NCI-H82 treated with DMSO at 0.1 percent for 48 hours (cell line): ENCODE measurements at regions not wholly inside any gene's neighbourhood (a gene's known extent, or its start where the extent isn't known, plus 50 kb on each side); places are given as distances from the start of the nearest gene placed in this dataset.
"Not testable (repeated sequence)": the region's sequence is repeated elsewhere in the genome, so short reads cannot be mapped to it uniquely, and the experiment has no call there.

Experiments
- DNase-seq: peaks from one replicate; lab custom pipeline; 2025; ENCODE audit not compliant: unreplicated experiment; lab: John Stamatoyannopoulos, UW

DNA sequence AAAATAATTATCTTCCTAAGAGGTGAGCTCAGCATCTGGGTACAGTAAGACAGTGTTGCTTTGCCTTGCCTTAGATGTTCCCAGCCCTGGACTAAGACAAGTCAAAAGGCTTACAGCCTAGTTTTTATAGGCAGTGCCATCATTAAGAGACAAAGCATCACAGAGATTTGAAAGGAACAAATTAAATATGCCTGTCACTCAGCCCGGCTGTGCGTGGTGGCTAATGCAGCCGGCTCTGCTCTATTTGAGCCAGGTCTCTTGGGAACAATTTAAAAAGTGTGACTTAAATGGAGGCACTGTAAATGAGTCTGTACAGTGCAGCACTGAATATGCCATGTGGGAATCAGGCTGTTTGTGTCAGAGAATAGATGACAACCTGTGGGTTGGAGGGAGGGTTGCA, 1687.4 kb upstream of the FLRT2 start:
- no peak for DNase-seq

DNA sequence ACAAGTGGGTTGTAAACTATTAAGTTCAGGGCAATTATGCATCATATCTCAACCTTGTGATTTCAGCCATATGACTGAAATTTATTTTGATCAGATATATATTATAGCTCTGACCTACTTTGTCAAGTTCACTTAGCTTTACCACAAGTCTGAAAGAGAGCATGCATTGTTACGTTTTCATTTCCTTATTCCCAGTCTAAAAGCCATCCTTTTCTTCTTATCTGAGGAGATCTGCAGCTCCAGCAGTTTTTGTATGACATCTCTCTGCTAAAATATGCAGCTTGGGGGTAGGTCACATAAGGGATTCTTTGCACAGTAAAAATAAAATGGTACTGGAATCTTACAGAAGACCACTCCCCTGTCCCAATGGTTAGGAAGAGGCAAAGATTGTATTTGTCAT, 1682.8 kb upstream of the FLRT2 start:
- DNase-seq, result no peak

DNA sequence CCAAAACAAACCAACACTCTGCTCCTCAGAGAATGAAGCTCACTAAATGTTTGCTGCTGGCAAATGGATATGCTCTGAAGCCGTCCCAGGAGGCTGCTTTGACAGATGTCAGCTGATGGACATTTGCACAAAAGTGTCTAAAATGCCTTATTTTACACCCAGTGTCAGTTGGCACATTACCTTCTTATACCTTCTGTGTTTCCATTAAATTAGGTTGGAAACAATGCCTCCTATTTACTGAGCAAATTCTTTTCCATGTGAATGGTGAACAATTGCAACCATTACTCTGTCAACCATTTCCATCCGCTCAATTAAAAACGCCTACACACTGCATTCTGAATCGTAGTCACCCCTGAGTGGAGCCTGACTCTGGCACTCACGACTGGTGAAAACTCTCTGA, 1679.9 kb upstream of the FLRT2 start:
- no peak for DNase-seq

DNA sequence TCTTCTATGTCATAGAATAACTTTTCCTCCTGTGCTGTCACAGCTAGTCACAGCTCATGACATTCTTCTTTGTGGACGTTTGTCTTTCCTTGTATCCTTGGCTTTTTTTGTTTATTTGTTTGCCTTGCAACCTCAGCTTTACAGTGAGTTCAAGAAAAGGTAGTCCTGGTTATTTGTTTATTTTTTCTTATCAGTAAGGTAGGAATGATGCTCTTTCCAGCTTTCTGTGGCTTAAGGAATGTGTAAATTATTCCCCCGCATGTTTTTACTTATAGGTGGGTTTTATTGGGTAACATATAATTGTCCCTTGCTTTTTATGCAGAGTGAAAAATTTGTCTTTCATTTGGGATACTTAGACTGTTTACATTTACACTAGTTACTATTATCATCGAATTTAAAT, 1673.6 kb upstream of the FLRT2 start:
- no peak for DNase-seq

DNA sequence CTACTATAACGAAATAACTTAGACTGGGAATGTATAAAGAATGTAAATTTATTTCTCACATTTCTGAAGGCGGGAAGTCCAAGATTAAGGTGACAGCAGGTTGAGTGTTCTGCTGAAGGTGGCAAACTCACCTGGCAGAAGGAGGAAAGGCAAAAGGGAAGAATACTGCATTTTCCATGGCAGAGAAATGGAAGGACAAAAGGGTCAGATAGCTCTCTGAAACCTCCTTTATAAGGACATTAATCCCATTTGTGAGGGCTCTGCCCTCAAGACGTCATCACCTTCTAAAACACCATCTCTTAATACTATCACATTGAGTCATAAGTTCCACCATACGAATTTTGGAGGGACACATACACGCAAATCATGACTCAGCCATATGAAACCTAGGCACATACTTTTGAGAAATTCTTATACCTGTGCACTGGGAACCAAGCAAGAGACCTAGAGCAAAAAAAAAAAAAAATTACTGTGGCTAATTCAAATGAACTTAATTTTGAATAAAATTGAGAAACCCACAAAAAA, 1669.3 kb upstream of the FLRT2 start:
- DNase-seq, result no peak

DNA sequence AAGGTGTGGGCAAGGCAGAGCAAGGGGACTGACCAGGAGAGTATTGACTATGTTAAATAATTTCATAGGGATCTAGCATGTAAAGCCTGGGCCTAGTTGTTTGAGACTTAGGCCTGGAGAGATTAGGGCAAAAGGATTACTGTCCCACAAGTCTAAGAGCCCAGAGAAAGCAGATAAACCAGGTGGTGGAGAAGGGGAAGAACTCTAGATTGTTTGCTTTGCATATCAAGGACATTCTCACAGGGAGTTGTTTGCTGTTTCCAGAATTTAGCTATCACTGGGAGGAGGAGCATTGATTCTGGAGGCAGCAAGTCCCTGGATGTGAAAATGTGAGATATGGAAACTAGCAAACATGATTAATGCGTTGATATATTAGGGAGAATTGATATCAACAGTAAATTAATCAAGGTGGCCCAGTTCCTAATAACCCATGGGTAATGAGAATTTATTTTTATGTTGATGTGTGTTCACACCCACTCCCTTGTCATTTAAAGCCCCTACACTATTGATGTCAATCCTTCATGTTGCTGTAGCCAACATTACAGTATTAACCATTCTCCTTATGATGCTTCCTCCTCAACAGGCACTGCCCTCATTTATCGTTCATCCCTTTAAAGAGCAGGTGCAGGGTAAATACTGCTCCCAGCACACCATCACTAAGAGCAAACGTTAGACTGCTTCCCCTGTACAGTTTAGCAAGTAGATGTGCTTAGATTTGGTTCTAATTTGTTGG, 1666.7 kb upstream of the FLRT2 start:
- peak; percentile 23 for DNase-seq

DNA sequence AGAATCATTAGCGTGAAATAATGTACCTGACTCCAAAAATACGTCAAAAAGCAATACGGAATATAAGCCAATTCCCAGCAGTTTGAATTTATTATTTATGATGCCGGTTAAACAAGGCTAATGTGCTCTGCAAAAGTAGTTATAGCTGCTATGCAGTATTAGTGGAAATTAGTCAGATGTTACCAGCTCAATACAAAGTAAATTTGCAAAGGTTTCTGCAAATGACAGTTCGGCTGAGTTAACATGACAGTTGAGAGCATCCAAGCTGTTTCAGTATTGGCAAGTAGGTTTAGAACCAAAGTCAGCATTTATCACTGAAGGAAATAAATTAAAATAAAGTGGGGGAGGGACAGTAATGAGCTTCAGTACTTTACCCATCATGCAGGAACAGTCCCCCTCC, 1665.8 kb upstream of the FLRT2 start:
- no peak for DNase-seq

DNA sequence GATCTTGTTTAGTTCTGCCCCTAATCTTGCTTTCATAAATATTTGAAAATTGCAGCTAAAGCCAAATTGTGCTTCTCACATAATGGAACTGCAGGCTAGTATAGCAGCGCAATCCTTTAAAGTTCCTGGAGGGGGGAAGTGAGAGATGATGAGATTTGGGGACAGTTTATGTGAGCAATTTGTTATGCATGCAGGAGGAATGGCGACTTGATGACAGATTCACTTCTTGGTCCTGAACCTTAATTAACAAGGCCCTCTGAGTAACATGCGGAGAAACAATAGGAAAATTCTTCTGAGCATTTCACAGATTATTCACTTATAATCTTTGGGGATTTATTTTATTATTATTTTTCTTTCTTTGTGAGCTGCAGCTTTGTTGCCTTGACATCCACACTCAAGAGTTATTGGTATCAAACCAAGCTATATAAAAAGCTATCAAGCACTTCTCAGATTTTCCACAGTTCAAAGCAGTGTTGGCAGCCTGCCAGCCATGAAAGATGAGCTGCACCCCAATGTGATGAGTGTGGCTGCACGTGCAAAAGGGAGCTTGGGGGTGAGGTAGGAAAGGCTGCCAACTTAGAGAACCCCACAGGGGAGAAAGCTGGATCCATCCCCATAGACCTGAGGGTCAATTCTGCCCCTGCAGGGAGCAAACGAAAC, 1662.2 kb upstream of the FLRT2 start:
- DNase-seq, result no peak

DNA sequence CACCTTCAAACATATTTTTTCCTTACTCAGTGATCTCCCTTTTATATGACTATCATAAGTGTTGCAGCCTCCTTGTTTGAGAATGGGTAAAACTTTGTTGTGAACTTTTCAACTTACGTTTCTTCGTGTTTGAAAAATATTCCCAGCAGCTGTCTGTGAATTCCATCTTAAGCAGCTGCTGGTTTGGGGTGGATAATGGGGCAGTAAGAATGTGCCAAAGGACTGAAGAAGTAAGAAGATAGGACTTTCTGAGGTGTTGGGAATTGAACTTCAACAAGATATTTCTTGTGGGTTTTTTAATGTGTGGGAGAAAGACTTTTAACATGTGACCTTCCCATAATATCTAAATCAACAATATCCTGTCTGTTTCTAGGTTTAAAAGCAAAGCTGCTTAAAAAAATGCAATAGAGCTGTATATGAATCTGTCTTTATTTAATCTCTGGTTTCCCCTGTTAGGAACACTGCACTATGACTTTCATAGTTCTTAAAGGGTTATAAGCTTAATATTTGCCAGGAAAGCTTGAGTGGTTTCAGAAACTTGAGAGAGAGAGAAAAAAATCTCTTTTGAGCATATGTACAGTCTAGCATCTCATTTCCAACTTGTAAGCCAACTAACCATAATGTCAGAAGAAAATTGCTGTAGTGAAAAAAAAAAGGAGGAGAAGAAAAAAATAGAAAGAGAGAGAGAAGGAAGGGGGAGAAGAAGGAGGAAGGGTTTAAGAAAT, 1659.2 kb upstream of the FLRT2 start:
- DNase-seq, result no peak

DNA sequence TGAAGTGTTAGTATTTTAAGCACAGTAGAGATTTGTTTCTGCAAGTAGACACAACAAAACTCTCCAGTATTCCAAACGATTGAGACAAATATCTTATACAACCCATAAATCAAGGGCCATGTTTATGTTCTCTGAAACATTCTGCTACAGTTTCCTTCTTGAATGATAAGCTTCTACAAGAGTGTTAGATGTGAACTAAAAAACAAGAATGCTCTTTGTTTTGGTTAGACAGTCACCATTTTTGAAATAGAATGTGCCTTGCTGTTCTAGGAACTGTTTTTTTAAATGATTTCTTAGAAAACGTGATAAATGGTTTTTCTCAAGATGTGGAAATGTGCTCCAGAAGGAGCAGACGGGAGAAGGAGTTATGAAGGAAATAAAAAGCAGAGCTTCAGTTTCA, 1656.3 kb upstream of the FLRT2 start:
- DNase-seq, result no peak

DNA sequence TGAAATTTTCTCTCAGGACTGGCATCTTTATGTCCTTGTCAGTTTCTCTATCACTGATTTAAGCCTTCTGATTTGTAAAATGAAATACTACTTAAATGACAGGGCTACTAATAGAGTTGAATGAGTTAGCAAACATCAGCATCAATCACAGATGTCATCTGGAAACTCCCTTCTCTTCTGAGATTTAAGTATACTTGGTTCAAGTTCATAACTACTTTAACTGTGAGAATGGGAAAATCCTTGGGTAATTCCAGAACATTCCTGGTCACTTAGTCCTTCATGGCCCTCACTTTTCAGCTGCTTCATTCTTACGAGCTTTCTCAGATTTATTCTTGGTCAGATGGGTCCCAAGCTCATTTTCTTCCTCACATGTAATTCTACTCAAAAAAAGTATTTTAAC, 1655.3 kb upstream of the FLRT2 start:
- DNase-seq, result no peak

DNA sequence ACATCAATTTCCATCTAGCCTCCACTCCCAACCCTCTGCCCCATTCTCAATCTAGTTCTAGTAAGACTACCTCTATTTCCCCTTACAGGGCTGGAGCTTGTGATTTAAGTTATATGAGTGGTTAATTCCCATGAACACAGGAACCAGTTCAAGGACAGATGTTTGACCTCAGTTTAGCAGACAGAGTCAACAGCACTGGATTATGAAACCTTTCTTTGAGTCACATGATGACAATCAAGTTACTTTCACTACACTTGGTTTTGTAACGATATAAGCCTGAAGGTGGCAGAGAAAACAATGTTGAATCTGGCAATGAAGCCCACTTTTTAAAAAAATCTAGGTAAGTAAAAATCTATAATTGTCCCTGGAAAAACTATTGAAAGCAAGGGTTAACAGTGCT, 1646.2 kb upstream of the FLRT2 start:
- no peak for DNase-seq

DNA sequence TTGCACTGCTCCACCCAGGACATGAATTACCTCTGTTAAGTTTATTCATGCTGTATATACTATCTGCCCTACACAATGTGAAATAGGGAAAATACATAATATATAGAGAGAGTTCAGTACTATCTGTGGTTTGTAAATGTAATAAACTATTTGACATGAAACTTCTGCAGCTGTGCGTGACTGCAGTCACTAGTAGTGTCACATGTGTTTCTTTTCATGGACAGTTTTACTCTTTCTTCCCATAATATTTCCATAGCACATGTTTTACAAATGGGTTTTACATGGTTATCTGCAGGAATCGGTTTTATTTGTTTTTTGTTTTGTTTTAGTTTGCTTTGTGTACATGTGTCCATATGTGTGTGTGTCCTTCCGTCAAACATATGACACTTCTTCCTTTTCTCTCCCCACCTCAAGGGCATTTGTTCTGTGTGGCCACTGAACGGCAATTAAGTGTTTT, 1644.1 kb upstream of the FLRT2 start:
- DNase-seq, result no peak

DNA sequence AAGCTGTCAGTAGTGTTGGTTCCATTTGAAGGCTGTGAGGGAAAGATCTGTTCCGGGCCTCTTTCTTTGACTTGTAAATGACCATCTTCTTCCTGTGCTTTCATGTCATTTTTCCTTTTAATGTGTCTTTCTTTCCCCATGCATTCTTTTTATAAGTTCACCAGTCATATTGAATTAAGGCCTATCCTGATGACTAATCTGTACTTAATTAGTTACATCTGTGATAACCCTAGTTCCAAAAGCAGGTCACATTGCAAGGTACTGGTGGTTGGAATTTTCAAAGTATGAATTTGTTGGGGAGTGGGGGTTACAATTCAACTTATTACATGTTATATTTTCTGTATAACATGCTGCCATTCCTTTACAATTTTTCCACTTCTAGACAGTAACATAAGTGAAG, 1642.1 kb upstream of the FLRT2 start:
- no peak for DNase-seq

DNA sequence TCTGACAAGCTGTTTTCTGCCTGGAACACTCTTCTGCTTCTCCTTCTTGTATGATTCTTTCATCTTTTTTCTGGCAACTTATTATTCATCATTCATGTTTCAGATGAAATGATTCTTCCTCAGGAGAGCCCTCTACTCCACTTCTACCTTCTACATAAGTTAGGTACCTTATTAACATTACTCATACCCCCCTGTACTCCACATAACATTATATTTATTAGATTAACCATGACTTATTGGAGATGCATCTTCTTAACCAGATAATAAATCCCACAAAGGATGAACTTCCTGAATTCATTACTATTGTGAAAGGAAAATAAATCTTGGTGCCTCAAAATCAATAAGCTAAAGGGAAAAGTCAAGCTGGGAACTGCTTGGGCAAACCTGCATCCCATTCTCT, 1636.5 kb upstream of the FLRT2 start:
- no peak for DNase-seq

DNA sequence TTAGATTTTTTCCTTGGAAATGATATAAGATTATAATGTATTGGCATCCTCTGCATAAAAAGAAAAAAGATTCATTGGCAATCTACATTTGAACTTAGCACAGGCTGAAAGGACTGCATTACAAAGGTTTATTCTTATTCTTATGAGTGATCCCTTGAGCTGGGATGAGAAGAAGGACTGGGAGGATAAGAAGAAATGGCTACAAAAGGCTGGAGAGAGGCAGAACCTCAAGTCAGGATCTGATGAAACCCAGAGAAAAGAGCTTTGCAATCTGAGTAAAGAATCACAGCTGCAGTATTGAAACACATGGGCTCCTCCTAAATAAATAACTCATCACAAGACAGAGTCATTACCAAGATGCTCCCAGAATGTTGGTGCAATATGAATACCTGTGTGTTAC, 1635.4 kb upstream of the FLRT2 start:
- DNase-seq, result no peak

DNA sequence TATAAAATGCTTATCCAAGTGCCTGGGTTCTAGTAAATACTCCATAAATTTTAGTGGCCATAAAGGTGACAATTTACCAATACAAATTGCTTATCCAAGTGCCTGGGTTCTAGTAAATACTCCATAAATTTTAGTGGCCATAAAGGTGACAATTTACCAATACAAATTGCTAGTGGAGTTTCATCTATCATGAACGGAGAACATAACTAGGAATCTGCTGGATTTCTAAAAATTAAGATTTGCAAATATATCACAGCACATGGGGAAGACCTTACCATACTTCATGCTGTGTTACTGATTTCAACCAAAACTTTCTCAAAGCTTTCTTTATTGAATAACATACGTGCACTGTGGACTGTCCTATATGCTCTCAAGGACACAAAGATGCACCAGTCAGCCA, 1631.4 kb upstream of the FLRT2 start:
- not testable (repeated sequence) for DNase-seq

DNA sequence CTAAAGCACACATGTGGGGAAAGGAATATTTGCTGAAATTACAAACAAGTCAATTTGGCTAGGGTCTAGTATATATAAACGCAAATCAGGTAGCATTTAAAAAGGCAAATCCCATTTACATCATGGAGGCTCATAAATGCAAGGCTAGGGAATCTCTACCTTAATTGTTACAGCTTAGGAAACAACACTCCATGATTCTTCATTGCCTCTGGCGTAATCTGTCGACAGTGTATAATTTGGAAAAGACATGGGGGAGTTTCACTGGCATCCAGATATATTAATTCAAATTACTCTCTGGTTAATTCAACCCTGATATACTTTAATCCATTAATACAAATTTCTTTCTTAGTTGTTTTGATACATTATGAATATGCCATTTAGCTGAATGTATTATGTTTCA, 1630.2 kb upstream of the FLRT2 start:
- DNase-seq, result no peak

DNA sequence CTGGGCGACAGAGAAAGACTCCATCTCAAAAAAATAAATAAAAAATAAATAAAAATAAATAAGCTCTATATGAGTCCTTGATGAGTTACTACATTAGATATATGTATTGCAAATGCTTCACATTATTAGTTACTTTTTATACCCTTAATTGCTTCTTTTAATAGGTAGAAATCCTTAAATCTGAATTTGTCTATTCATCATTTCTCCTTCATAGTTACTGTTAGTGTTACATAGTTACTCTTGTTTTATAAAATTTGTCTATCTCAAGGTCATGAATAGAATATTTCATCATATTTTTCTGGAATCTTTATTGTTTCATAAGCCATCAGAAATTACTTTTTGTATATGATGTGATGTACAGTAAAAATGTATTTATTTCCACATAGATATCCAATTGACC, 1624.8 kb upstream of the FLRT2 start:
- no peak for DNase-seq

DNA sequence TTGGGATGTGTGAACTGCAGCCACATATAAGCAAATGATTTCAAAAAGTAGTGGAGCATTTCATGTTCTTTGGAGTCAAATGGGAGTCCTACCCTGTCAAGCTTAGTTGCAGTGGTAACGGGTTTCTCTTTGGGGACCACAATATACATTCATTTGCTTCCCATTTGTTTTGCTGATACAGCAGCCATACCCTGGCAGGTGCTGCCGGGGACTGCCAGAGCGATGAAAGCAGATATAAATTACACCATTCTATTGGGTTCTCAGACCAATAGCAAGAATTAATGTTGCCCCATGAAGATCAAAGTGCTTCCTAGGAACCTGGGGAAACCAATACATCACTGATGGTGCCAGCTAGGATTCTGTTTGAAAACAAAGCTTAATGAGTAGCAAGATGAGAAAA, 1621.5 kb upstream of the FLRT2 start:
- no peak for DNase-seq

DNA sequence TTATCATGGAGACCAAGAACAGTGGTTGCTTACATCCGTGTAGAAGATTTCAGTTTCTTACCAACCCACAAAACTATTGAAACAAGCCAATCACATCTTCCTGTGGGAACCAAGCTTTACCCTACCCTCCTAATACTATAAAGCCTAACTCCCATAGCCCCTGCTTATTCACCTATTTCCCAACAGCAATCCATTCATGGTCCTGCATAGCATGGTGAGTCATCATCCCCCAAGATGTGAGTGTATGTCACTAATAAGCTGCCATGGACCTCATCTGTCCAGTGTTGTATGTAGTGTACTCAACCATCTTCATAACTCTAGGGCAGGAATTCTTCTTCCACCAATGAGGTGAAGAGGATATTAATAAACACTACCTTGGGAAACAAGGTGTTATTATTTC, 1620.4 kb upstream of the FLRT2 start:
- no peak for DNase-seq

DNA sequence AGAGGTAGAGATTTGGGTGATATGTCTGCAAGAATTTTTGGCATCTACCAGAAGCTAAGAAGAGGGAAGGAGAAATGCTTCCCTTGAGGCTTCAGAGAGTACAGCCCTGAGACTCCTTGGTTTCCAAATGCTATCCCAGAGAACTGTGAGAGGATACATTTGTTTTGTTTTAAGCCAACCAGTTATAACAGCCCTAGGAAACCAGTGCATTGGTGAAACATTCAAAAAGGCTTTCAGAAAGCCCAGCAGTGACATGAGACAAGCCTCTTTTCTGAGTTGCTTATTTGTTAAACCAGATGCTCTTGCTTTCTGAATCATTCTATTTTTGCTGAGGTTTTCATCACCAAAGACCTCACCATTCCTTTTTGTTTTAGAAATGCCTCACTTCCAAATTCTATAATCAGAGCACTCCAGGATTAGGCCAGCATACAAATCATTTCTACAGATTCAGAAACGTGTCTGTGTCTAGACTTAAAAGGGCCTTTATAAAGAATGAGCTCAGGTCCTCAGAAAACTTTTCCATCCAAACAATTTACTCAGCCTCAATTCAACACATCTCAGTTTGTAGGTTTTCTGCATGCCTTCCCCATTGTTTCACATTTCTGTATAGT, 1617.8 kb upstream of the FLRT2 start:
- DNase-seq, result no peak
